ENCODE measurements at regions not wholly inside any gene's neighbourhood (a gene's known extent, or its start where the extent isn't known, plus 50 kb on each side); places are given as distances from the start of the nearest gene placed in this dataset.

DNA sequence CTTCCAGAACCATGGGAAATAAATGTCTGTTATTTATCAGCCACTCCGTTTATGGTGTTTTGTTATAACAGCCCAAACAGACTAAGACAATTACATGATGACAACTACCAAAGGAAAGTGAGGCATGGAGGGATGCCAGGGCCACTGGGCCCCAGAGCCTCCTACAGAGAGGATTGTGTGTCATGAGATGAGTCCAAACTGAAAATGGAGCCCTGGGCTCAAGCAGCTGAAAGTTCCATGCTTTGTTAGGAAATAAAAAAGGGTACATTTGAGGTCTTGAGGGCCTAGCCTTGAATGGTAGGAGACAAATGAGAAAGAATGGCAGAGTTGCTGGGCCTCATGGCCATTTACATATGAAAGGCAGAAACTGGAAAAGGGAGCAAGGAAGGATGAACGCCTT lies 586.5 kb downstream of the CETN3 start:
- no peak for TF ChIP-seq POLR2A (IDR thresholded peaks at IDR 0.05)
- no peak for TF ChIP-seq CTCF (IDR thresholded peaks at IDR 0.05)
